HK-2 (cell line): ENCODE measurements at regions not wholly inside any gene's neighbourhood (a gene's known extent, or its start where the extent isn't known, plus 50 kb on each side); places are given as distances from the start of the nearest gene placed in this dataset.
"Not testable (repeated sequence)": the region's sequence is repeated elsewhere in the genome, so short reads cannot be mapped to it uniquely, and the experiment has no call there.

Experiments
- DNase-seq: peaks from one replicate; pipeline ENCODE4 v3.0.0-alpha.2; 2018; ENCODE audit not compliant: unreplicated experiment

GRCh38 chr13:79614250-79614918 is 133.4 kb downstream of the NDFIP2 start:
- DNase-seq = no peak

GRCh38 chr13:79612604-79613003 is 131.6 kb downstream of the NDFIP2 start:
- no peak for DNase-seq

GRCh38 chr13:79607895-79608294 is 126.9 kb downstream of the NDFIP2 start:
- not testable (repeated sequence) for DNase-seq
